Small intestine (tissue), 7 donors: ENCODE measurements at regions not wholly inside any gene's neighbourhood (a gene's known extent, or its start where the extent isn't known, plus 50 kb on each side); places are given as distances from the start of the nearest gene placed in this dataset.
"Not testable (repeated sequence)": the region's sequence is repeated elsewhere in the genome, so short reads cannot be mapped to it uniquely, and the experiment has no call there.

Experiments
- DNase-seq, 2 donors: peaks; one replicate each; pipeline versions ENCODE4 v3.0.0 to v3.0.0-alpha.2; 2013
- FAIRE-seq: peaks from 2 replicates; lab custom pipeline; 2012; peaks lifted over from hg19 to GRCh38; lab: Jason Lieb, UNC
- H3K27ac ChIP-seq, 3 donors: one replicate each; pipeline ENCODE4 v1.5.1; 2013; ENCODE audit warnings: low read length in 2 of 3, mild to moderate bottlenecking in 2 of 3, control low read depth in 1 of 3, inconsistent platforms in 1 of 3, low read depth in 1 of 3, moderate library complexity in 1 of 3
- H3K27me3 ChIP-seq, 3 donors: one replicate each; pipeline ENCODE4 v1.6.1; 2013; ENCODE audit warnings: low read length in 3 of 3, inconsistent platforms in 1 of 3; ENCODE audit not compliant: control insufficient read depth in 3 of 3, insufficient read depth in 3 of 3
- H3K36me3 ChIP-seq, 3 donors: one replicate each; pipeline ENCODE4 v1.6.1; 2013; ENCODE audit warnings: low read length in 3 of 3, inconsistent platforms in 1 of 3, low read depth in 1 of 3, mild to moderate bottlenecking in 1 of 3, moderate library complexity in 1 of 3; ENCODE audit not compliant: control insufficient read depth in 3 of 3, insufficient read depth in 2 of 3
- H3K4me1 ChIP-seq, 3 donors: one replicate each; pipeline ENCODE4 v1.6.1; 2013; ENCODE audit warnings: low read length in 2 of 3, inconsistent platforms in 1 of 3, low read depth in 1 of 3, mild to moderate bottlenecking in 1 of 3, moderate library complexity in 1 of 3; ENCODE audit not compliant: control insufficient read depth in 3 of 3, insufficient read depth in 2 of 3
- H3K4me3 ChIP-seq, 3 donors: one replicate each; pipeline ENCODE4 v1.5.1; 2013; ENCODE audit warnings: low read length in 3 of 3, control low read depth in 1 of 3, inconsistent platforms in 1 of 3, low read depth in 1 of 3, mild to moderate bottlenecking in 1 of 3, moderate library complexity in 1 of 3
- H3K9me3 ChIP-seq, 2 donors: one replicate each; pipeline ENCODE4 v1.6.1; 2013; ENCODE audit warnings: low read depth in 1 of 2, low read length in 1 of 2; ENCODE audit not compliant: control insufficient read depth in 2 of 2, insufficient read depth in 1 of 2
- WGBS, 3 donors: extraction: QIAGEN DNeasy Blood & Tissue Kit; methylation state at CpG; one replicate each; pipeline ENCODE4 v1.1.7; 2013; 5-methylcytosine and 5-hydroxymethylcytosine counted together
- donor health status: healthy with polysubstance abuse.
- donor health status: control.
- donor health status: control.
- donor health status: Bipolar disorder and iron deficiency.
- donor health status: healthy.

- no peak overlapping the region for H3K27ac ChIP-seq
Observed at GRCh38 chr4:7135389-7135746, 57.0 kb upstream of the SORCS2 start.

GRCh38 chr4:7134737-7135388, 57.5 kb upstream of the SORCS2 start:
- peaks cover 0 to 20% (median 0%) of the 10 kb centered on the region in 3 donors for H3K4me1 ChIP-seq
- FAIRE-seq = no peak
- peaks cover 0 to 8% of the 10 kb centered on the region in 2 donors for H3K9me3 ChIP-seq
- no peaks in the 10 kb centered on the region for H3K27me3 ChIP-seq
- 50 to 73% (median 59%) methylated on average over 12 of the region's 12 CpGs for WGBS, 3 donors
- no peaks in the 10 kb centered on the region for H3K36me3 ChIP-seq
- H3K4me3 ChIP-seq = no peak overlapping the region
- H3K27ac ChIP-seq = no peak overlapping the region
- no peak for DNase-seq

More at GRCh38 chr4:7135389-7135746, 57.0 kb upstream of the SORCS2 start:
- Histone ChIP-seq H3K27me3 (no peaks in the 10 kb centered on the region), H3K4me3 (no peak overlapping the region), H3K4me1 (peaks cover 0 to 23% (median 0%) of the 10 kb centered on the region in 3 donors), H3K9me3 (peaks cover 0 to 8% of the 10 kb centered on the region in 2 donors), H3K36me3 (no peaks in the 10 kb centered on the region)
- FAIRE-seq (no peak), DNase-seq (no peak)
- 39 to 47% (median 46%) methylated on average over 13 of the region's 13 CpGs for WGBS, 3 donors

GRCh38 chr4:7133818-7134650, 58.3 kb upstream of the SORCS2 start:
- not testable (repeated sequence) for H3K4me3 ChIP-seq, DNase-seq, FAIRE-seq, H3K27me3 ChIP-seq, H3K9me3 ChIP-seq, H3K36me3 ChIP-seq
- H3K27ac ChIP-seq = peak overlapping the region in 1 of 3 donors; percentile 8
- 85 to 95% (median 89%) methylated on average over 4 of the region's 4 CpGs for WGBS, 3 donors
- peaks cover 0 to 11% (median 0%) of the 10 kb centered on the region in 3 donors for H3K4me1 ChIP-seq

- H3K9me3 ChIP-seq = peaks cover 0 to 8% of the 10 kb centered on the region in 2 donors
- no peaks in the 10 kb centered on the region for H3K36me3 ChIP-seq
- peaks cover 0 to 11% (median 0%) of the 10 kb centered on the region in 3 donors for H3K4me1 ChIP-seq
- H3K27me3 ChIP-seq = no peaks in the 10 kb centered on the region
- H3K4me3 ChIP-seq = no peak overlapping the region
- no peak for DNase-seq
- no peak overlapping the region for H3K27ac ChIP-seq
- WGBS, 3 donors = 90 to 92% (median 92%) methylated on average over 4 of the region's 4 CpGs
- no peak for FAIRE-seq
Observed at GRCh38 chr4:7132730-7133582, 59.4 kb upstream of the SORCS2 start.

DNA sequence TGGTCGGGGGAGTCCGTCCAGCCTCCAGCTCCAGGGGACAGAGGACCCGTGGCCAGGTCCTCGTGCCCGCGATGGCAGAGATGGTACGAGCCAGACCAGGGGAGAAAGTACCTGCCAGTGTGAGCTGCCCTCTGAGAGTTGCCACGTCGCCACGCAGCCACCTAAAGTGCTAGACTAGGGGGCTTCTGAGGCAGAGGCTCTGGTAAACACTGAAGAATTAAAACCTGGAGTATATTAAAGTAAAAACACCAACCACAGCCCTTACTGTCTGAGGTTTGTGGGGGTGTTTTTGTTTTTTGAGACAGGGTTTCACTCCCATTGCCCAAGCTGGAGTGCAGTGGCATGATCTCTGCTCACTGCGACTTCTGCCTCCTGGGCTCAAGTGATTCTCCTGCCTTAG, 60.1 kb upstream of the SORCS2 start:
- no peaks in the 10 kb centered on the region for H3K36me3 ChIP-seq
- no peak overlapping the region for H3K4me3 ChIP-seq
- DNase-seq (no peak), FAIRE-seq (no peak)
- peaks cover 0 to 8% of the 10 kb centered on the region in 2 donors for H3K9me3 ChIP-seq
- 82 to 87% (median 85%) methylated on average over 11 of the region's 11 CpGs for WGBS, 3 donors
- peaks cover 0 to 11% (median 0%) of the 10 kb centered on the region in 3 donors for H3K4me1 ChIP-seq
- no peak overlapping the region for H3K27ac ChIP-seq
- H3K27me3 ChIP-seq = no peaks in the 10 kb centered on the region

GRCh38 chr4:7131498-7132031, 60.8 kb upstream of the SORCS2 start:
- H3K9me3 ChIP-seq = peaks cover 0 to 8% of the 10 kb centered on the region in 2 donors
- FAIRE-seq = no peak

GRCh38 chr4:7130621-7131211, 61.6 kb upstream of the SORCS2 start:
- no peaks in the 10 kb centered on the region for H3K27me3 ChIP-seq
- H3K36me3 ChIP-seq = no peaks in the 10 kb centered on the region
- WGBS, 3 donors = 86 to 92% (median 90%) methylated on average over 5 of the region's 5 CpGs
- H3K4me1 ChIP-seq = peaks cover 0 to under 1% (median 0%) of the 10 kb centered on the region in 3 donors
- FAIRE-seq = no peak
- no peak for DNase-seq
- no peak overlapping the region for H3K27ac ChIP-seq
- no peak overlapping the region for H3K4me3 ChIP-seq
- H3K9me3 ChIP-seq = peaks cover 0 to 8% of the 10 kb centered on the region in 2 donors

More at GRCh38 chr4:7131498-7132031, 60.8 kb upstream of the SORCS2 start:
- H3K4me1 ChIP-seq = peaks cover 0 to 9% (median 0%) of the 10 kb centered on the region in 3 donors
- WGBS, 3 donors = 59 to 63% (median 61%) methylated on average over 3 of the region's 3 CpGs
- H3K27me3 ChIP-seq = no peaks in the 10 kb centered on the region
- H3K27ac ChIP-seq = no peak overlapping the region
- no peak overlapping the region for H3K4me3 ChIP-seq
- H3K36me3 ChIP-seq = no peaks in the 10 kb centered on the region
- DNase-seq = no peak
